Right atrium auricular region (tissue), 2 donors: ENCODE measurements at regions not wholly inside any gene's neighbourhood (a gene's known extent, or its start where the extent isn't known, plus 50 kb on each side); places are given as distances from the start of the nearest gene placed in this dataset.
A peak's percentile ranks its signal among the peaks of the same experiment; 100 is the strongest.
"Not testable (repeated sequence)": the region's sequence is repeated elsewhere in the genome, so short reads cannot be mapped to it uniquely, and the experiment has no call there.

Source experiments
- DNase-seq: peaks from one replicate; pipeline ENCODE4 v3.0.0-alpha.2; 2019; ENCODE audit warnings: low spot score
- H3K27ac ChIP-seq, 2 donors: fragments of 200-600 bp; sonication (generic); 1 replicate in 1 of 2; 2 replicates in 1 of 2; pipeline ENCODE4 v1.5.1; 2016 to 2019
- H3K27me3 ChIP-seq, 2 donors: fragments of 200-600 bp; sonication (generic); one replicate each; pipeline versions ENCODE4 v1.5.1 to v1.6.0; 2017 to 2019
- H3K36me3 ChIP-seq: fragments of 200-600 bp; sonication (generic); one replicate; pipeline ENCODE4 v1.5.1; 2016
- H3K4me1 ChIP-seq, 2 donors: fragments of 200-600 bp; sonication (generic); one replicate each; pipeline versions ENCODE4 v1.5.1 to v1.6.0; 2017 to 2019
- H3K4me3 ChIP-seq, 2 donors: fragments of 200-600 bp; sonication (generic); 1 replicate in 1 of 2; 2 replicates in 1 of 2; pipeline ENCODE4 v1.5.1; 2017 to 2019; ENCODE audit warnings: mild to moderate bottlenecking in 1 of 2, moderate library complexity in 1 of 2
- H3K9me3 ChIP-seq, 2 donors: fragments of 200-600 bp; sonication (generic); one replicate each; pipeline ENCODE4 v1.5.1; 2019
- TF ChIP-seq, protein P1 (sequence below), 2 donors: fragments of 200-600 bp; sonication (generic); IDR thresholded peaks; one replicate each; pipeline ENCODE4 v1.5.1; 2019; ENCODE audit warnings: antibody characterized with exemption in 2 of 2

GRCh38 chr12:62005615-62006014 lies 254.6 kb upstream of the USP15 start:
- Histone ChIP-seq H3K27ac (no peak overlapping the region), H3K4me1 (no peaks in the 10 kb centered on the region), H3K4me3 (no peak overlapping the region), H3K36me3 (no peaks in the 10 kb centered on the region), H3K9me3 (no peaks in the 10 kb centered on the region), H3K27me3 (no peaks in the 10 kb centered on the region)
- TF ChIP-seq, protein P1, sequence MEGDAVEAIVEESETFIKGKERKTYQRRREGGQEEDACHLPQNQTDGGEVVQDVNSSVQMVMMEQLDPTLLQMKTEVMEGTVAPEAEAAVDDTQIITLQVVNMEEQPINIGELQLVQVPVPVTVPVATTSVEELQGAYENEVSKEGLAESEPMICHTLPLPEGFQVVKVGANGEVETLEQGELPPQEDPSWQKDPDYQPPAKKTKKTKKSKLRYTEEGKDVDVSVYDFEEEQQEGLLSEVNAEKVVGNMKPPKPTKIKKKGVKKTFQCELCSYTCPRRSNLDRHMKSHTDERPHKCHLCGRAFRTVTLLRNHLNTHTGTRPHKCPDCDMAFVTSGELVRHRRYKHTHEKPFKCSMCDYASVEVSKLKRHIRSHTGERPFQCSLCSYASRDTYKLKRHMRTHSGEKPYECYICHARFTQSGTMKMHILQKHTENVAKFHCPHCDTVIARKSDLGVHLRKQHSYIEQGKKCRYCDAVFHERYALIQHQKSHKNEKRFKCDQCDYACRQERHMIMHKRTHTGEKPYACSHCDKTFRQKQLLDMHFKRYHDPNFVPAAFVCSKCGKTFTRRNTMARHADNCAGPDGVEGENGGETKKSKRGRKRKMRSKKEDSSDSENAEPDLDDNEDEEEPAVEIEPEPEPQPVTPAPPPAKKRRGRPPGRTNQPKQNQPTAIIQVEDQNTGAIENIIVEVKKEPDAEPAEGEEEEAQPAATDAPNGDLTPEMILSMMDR (IDR thresholded peaks at IDR 0.05), result no peak
- no peak for DNase-seq

GRCh38 chr12:62006076-62006732 lies 254.0 kb upstream of the USP15 start:
- DNase-seq, result no peak
- TF ChIP-seq, protein P1 (IDR thresholded peaks at IDR 0.05), result peak; percentile 28 to 65
- no peaks in the 10 kb centered on the region for H3K9me3 ChIP-seq
- no peaks in the 10 kb centered on the region for H3K36me3 ChIP-seq
- H3K27ac ChIP-seq, result no peak overlapping the region
- H3K4me3 ChIP-seq, result no peak overlapping the region
- no peaks in the 10 kb centered on the region for H3K4me1 ChIP-seq
- H3K27me3 ChIP-seq, result no peaks in the 10 kb centered on the region

DNA sequence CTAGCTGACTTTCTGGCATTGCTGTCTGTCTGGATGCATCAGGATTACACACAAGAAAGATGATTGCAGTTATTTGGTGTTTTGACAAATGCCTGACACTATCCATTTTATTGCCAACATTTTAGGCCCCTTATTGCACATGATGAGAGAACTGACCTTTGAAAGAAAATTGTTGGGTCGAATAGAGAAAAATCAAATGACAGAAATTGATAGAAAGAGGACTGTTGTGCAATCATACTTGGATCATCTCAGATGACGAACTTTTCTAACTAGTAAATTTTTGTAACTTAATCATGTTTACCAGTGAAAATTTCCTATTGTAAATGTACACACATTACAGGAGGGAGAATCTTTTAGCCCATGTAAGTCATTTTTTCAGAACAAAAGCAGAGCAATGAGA lies 251.5 kb upstream of the USP15 start:
- H3K4me3 ChIP-seq, result no peak overlapping the region
- TF ChIP-seq, protein P1 (IDR thresholded peaks at IDR 0.05), result no peak
- DNase-seq, result no peak
- H3K27me3 ChIP-seq, result no peaks in the 10 kb centered on the region
- H3K27ac ChIP-seq, result no peak overlapping the region
- no peaks in the 10 kb centered on the region for H3K36me3 ChIP-seq
- no peaks in the 10 kb centered on the region for H3K9me3 ChIP-seq
- no peaks in the 10 kb centered on the region for H3K4me1 ChIP-seq

DNA sequence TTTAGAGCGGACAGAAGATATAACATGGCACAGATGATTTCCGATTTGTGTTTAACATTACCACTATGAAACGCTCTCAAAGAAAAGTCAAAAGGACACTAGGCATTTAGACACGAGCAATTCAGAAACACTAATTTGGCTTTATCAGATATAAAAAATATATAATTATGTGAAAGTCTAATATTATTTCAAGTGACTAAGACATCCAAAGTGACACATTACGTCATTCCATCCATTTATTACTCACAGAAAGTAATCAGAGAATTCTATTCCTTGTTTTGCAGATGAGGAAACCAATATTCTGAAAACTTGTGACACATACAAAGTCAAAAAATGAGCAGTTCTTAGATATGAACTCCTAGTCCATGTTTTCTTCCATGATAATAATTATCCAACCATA lies 250.8 kb upstream of the USP15 start:
- Histone ChIP-seq H3K27ac (no peak overlapping the region), H3K9me3 (no peaks in the 10 kb centered on the region), H3K36me3 (no peaks in the 10 kb centered on the region), H3K4me3 (no peak overlapping the region), H3K4me1 (no peaks in the 10 kb centered on the region), H3K27me3 (no peaks in the 10 kb centered on the region)
- no peak for DNase-seq
- TF ChIP-seq, protein P1 (IDR thresholded peaks at IDR 0.05), result no peak

- H3K9me3 ChIP-seq, DNase-seq, H3K27ac ChIP-seq: not testable (repeated sequence)
Measured at GRCh38 chr12:62010331-62010906, 249.8 kb upstream of the USP15 start.

GRCh38 chr12:62010973-62011372 lies 249.2 kb upstream of the USP15 start:
- H3K9me3 ChIP-seq, DNase-seq, H3K4me1 ChIP-seq, H3K4me3 ChIP-seq, H3K36me3 ChIP-seq, H3K27me3 ChIP-seq, H3K27ac ChIP-seq: not testable (repeated sequence)

More at GRCh38 chr12:62010331-62010906, 249.8 kb upstream of the USP15 start:
- H3K4me3 ChIP-seq, H3K27me3 ChIP-seq, H3K36me3 ChIP-seq, H3K4me1 ChIP-seq: not testable (repeated sequence)

DNA sequence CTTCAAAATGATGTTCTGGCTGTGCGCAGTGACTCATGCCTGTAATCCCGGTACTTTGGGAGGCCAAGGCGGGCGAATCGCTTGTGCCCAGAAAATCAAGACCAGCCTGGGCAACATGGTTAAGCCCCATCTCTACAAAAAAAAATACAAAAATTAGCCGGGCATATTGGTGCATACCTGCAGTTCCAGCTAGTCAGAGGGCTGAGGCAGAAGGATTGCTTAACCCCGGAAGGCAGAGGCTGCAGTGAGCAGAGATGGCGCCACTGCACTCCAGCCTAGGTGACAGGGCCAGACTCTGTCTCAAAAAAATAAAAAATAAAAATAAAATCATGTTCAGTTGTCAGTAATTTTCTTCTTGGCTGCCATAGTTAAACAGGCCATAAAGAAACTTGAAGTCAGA lies 245.9 kb upstream of the USP15 start:
- no peak for DNase-seq
- H3K36me3 ChIP-seq, result no peaks in the 10 kb centered on the region
- no peak overlapping the region for H3K4me3 ChIP-seq
- no peaks in the 10 kb centered on the region for H3K27me3 ChIP-seq
- H3K4me1 ChIP-seq, result no peaks in the 10 kb centered on the region
- no peak overlapping the region for H3K27ac ChIP-seq
- TF ChIP-seq, protein P1 (IDR thresholded peaks at IDR 0.05), result no peak
- H3K9me3 ChIP-seq, result no peaks in the 10 kb centered on the region
